Osteoblast (primary cell): ENCODE measurements at regions not wholly inside any gene's neighbourhood (a gene's known extent, or its start where the extent isn't known, plus 50 kb on each side); places are given as distances from the start of the nearest gene placed in this dataset.

Experiments
- DNase-seq: peaks from one replicate; pipeline ENCODE4 v3.0.0; 2011; ENCODE audit warnings: low spot score, mixed read lengths; ENCODE audit not compliant: insufficient read length; ENCODE audit errors: missing footprints
- H2AFZ ChIP-seq: 2 replicates; pipeline ENCODE4 v1.6.0; 2011; ENCODE audit warnings: mild to moderate bottlenecking, low read length
- H3K27ac ChIP-seq: 2 replicates; pipeline ENCODE4 v1.5.1; 2011; ENCODE audit warnings: mild to moderate bottlenecking, low read depth, low read length, moderate library complexity
- H3K27me3 ChIP-seq: 2 replicates; pipeline ENCODE4 v1.6.0; 2012; ENCODE audit warnings: mild to moderate bottlenecking, control low read depth, inconsistent platforms, low read length, moderate library complexity; ENCODE audit not compliant: insufficient read depth
- H3K36me3 ChIP-seq: 2 replicates; pipeline ENCODE4 v1.5.1; 2011; ENCODE audit warnings: mild to moderate bottlenecking, low read length, control low read depth, moderate library complexity; ENCODE audit not compliant: insufficient read depth
- H3K4me1 ChIP-seq: 2 replicates; pipeline ENCODE4 v1.5.1; 2011; ENCODE audit warnings: mild to moderate bottlenecking, low read length, control low read depth, moderate library complexity; ENCODE audit not compliant: insufficient read depth
- H3K4me2 ChIP-seq: 2 replicates; pipeline ENCODE4 v1.6.0; 2011; ENCODE audit warnings: mild to moderate bottlenecking, low read length; ENCODE audit not compliant: insufficient read depth
- H3K4me3 ChIP-seq: fragments of 200-600 bp; sonication (generic); 3 replicates; pipeline ENCODE4 v1.5.1; 2012; ENCODE audit warnings: mild to moderate bottlenecking, low read length, inconsistent platforms; ENCODE audit not compliant: insufficient read depth
- H3K79me2 ChIP-seq: 2 replicates; pipeline ENCODE4 v1.6.0; 2012; ENCODE audit warnings: mild to moderate bottlenecking, low read length, control low read depth, inconsistent platforms; ENCODE audit not compliant: insufficient read depth
- H3K9me3 ChIP-seq: 2 replicates; pipeline ENCODE4 v1.5.1; 2011; ENCODE audit warnings: low read depth, low read length, control low read depth
- H4K20me1 ChIP-seq: 2 replicates; pipeline ENCODE4 v1.6.0; 2012; ENCODE audit warnings: mild to moderate bottlenecking, low read length, control low read depth; ENCODE audit not compliant: insufficient read depth
- TF ChIP-seq, protein P1 (sequence below): IDR thresholded peaks from 2 replicates; pipeline ENCODE4 v1.5.1; 2011; ENCODE audit warnings: mild to moderate bottlenecking, low read depth, low read length, moderate library complexity; ENCODE audit errors: extremely low read depth

DNA sequence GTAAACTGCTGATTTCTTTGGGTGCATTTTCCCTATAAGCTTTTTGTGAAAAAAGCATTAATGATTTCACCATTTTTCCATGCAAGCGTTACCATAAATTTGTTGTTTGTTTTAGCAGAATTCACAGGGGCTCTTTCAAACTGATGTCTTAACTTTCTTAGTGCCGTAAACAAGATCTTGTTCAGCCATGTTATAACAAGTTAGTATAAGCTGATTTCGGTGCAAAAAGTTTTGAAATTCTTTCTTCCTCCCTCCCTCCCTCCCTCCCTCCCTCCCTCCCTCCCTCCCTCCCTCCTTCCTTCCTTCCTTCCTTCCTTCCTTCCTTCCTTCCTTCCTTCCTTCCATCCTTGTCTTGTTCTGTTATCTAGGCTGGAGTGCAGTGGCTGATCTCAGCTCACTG lies 71.7 kb upstream of the CHORDC1 start:
- Histone ChIP-seq H3K27me3 (no peaks in the 10 kb centered on the region), H2AFZ (no peak overlapping the region), H3K4me2 (no peak overlapping the region), H3K27ac (no peak overlapping the region), H3K36me3 (no peaks in the 10 kb centered on the region), H3K4me3 (no peak overlapping the region), H4K20me1 (no peaks in the 10 kb centered on the region), H3K79me2 (no peaks in the 10 kb centered on the region), H3K4me1 (no peaks in the 10 kb centered on the region), H3K9me3 (no peaks in the 10 kb centered on the region)
- TF ChIP-seq, protein P1, sequence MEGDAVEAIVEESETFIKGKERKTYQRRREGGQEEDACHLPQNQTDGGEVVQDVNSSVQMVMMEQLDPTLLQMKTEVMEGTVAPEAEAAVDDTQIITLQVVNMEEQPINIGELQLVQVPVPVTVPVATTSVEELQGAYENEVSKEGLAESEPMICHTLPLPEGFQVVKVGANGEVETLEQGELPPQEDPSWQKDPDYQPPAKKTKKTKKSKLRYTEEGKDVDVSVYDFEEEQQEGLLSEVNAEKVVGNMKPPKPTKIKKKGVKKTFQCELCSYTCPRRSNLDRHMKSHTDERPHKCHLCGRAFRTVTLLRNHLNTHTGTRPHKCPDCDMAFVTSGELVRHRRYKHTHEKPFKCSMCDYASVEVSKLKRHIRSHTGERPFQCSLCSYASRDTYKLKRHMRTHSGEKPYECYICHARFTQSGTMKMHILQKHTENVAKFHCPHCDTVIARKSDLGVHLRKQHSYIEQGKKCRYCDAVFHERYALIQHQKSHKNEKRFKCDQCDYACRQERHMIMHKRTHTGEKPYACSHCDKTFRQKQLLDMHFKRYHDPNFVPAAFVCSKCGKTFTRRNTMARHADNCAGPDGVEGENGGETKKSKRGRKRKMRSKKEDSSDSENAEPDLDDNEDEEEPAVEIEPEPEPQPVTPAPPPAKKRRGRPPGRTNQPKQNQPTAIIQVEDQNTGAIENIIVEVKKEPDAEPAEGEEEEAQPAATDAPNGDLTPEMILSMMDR, result no peak
- DNase-seq, result no peak

DNA sequence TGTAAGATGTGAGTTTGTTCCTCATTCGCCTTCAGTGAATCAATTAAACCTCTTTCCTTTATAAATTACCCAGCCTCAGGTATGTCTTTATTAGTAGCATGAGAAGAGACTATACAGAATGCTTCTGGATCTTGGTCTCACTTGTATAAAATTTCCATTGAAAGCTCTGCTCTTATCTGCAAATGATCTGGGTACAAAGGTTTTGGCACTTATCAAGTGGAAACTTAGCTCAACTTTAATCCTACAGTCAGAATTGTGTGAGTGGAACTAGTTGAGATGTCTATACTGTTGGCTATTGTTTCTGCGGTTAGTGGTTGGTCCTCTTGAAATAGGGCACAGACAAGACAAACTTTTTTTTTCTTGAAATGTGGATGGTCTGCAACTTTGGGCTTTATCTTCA lies 71.2 kb upstream of the CHORDC1 start:
- Histone ChIP-seq H3K27me3 (no peaks in the 10 kb centered on the region), H2AFZ (no peak overlapping the region), H3K9me3 (no peaks in the 10 kb centered on the region), H3K27ac (no peak overlapping the region), H3K4me3 (no peak overlapping the region), H3K36me3 (no peaks in the 10 kb centered on the region), H4K20me1 (no peaks in the 10 kb centered on the region), H3K79me2 (no peaks in the 10 kb centered on the region), H3K4me2 (no peak overlapping the region), H3K4me1 (no peaks in the 10 kb centered on the region)
- TF ChIP-seq, protein P1, result no peak
- DNase-seq, result no peak

DNA sequence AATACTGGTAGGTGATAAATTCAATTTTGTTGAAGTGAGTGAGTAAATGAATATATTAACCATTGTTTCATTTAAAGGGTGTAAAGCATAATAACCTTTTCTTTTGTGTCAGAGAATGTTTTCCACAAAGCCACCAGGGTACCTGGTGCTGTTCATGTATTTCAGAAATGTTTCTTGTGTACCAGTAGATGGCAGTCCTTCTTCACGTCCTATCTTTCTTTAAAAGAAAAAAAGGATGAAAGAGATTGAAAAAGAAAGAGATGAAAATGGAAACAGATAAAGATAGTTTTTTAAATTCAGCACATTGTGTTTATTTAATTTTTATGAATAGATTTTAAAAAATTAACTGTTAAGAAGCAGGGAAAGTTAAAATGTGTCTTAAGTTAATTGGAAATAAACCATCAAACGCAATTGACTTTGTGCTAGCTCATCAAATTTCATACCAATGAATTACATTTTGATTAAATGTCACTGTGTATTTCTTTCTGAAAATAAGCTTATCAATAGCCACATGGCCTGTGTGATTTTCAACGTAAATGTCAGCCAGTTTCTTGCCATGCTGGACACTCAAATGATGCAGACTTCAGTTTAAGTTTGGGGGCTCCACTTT lies 65.5 kb upstream of the CHORDC1 start:
- no peak for DNase-seq
- no peaks in the 10 kb centered on the region for H3K27me3 ChIP-seq
- no peaks in the 10 kb centered on the region for H3K4me1 ChIP-seq
- no peak overlapping the region for H2AFZ ChIP-seq
- no peaks in the 10 kb centered on the region for H3K36me3 ChIP-seq
- H4K20me1 ChIP-seq, result no peaks in the 10 kb centered on the region
- H3K4me2 ChIP-seq, result no peak overlapping the region
- TF ChIP-seq, protein P1, result peak; percentile 42
- H3K79me2 ChIP-seq, result no peaks in the 10 kb centered on the region
- H3K4me3 ChIP-seq, result no peak overlapping the region
- H3K9me3 ChIP-seq, result no peaks in the 10 kb centered on the region
- no peak overlapping the region for H3K27ac ChIP-seq

DNA sequence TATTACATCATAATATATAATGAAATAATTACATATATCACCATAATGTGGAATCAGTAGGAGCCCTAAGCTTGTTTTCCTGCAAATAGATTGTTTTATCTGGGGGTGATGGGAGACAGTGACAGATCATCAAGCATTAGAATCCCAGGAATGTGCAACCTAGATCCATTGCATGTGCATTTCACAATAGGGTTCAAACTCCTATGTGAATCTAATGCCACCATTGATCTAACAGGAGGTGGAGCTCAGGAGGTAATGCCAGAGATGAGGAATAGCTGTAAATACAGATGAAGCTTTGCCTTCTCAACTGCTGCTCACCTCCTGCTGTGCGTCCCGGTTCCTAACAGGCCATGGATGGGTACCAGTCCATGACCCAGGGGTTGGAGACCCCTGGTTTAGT lies 63.8 kb upstream of the CHORDC1 start:
- no peaks in the 10 kb centered on the region for H3K4me1 ChIP-seq
- TF ChIP-seq, protein P1, result no peak
- no peaks in the 10 kb centered on the region for H4K20me1 ChIP-seq
- H3K4me3 ChIP-seq, result no peak overlapping the region
- no peak for DNase-seq
- H2AFZ ChIP-seq, result no peak overlapping the region
- H3K27ac ChIP-seq, result no peak overlapping the region
- H3K36me3 ChIP-seq, result no peaks in the 10 kb centered on the region
- no peaks in the 10 kb centered on the region for H3K27me3 ChIP-seq
- H3K9me3 ChIP-seq, result no peaks in the 10 kb centered on the region
- H3K79me2 ChIP-seq, result no peaks in the 10 kb centered on the region
- no peak overlapping the region for H3K4me2 ChIP-seq
